AG10803 (cell line): ENCODE measurements at regions not wholly inside any gene's neighbourhood (a gene's known extent, or its start where the extent isn't known, plus 50 kb on each side); places are given as distances from the start of the nearest gene placed in this dataset.
"Not testable (repeated sequence)": the region's sequence is repeated elsewhere in the genome, so short reads cannot be mapped to it uniquely, and the experiment has no call there.

Experiments used
- DNase-seq: peaks from one replicate; pipeline ENCODE4 v3.0.0; 2010; ENCODE audit warnings: low read depth
- H3K4me3 ChIP-seq: 2 replicates; pipeline ENCODE4 v1.5.1; 2011; ENCODE audit warnings: mild to moderate bottlenecking, low read length, control low read depth
- TF ChIP-seq, protein P1 (sequence below): conservative IDR thresholded peaks from 2 replicates; pipeline ENCODE4 v1.5.1; 2011; ENCODE audit warnings: mild to moderate bottlenecking, low read length, control low read depth, inconsistent platforms

DNA sequence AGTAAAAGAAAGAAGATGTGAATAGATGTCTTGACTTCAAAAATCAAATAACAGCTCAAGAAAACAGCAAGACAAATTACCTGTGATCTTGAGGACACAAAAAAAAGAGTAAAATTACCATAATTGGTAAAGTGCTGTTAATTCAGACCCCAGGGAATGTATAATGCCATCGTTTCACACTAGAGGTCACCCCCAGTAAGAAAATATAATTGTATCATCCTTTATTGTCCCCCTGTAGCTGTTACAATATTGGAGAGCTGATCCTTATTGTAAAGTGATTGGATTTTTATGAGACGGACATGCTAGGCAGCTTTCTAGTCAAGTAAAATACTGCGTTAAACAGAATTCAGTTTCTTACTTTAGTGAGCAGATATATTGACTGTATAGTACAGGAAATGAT is 377.0 kb downstream of the TLE1 start:
- TF ChIP-seq, protein P1, sequence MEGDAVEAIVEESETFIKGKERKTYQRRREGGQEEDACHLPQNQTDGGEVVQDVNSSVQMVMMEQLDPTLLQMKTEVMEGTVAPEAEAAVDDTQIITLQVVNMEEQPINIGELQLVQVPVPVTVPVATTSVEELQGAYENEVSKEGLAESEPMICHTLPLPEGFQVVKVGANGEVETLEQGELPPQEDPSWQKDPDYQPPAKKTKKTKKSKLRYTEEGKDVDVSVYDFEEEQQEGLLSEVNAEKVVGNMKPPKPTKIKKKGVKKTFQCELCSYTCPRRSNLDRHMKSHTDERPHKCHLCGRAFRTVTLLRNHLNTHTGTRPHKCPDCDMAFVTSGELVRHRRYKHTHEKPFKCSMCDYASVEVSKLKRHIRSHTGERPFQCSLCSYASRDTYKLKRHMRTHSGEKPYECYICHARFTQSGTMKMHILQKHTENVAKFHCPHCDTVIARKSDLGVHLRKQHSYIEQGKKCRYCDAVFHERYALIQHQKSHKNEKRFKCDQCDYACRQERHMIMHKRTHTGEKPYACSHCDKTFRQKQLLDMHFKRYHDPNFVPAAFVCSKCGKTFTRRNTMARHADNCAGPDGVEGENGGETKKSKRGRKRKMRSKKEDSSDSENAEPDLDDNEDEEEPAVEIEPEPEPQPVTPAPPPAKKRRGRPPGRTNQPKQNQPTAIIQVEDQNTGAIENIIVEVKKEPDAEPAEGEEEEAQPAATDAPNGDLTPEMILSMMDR: peak; percentile 24; the same call in 1 of the 2 replicates
- H3K4me3 ChIP-seq: no peak overlapping the region
- no peak for DNase-seq

DNA sequence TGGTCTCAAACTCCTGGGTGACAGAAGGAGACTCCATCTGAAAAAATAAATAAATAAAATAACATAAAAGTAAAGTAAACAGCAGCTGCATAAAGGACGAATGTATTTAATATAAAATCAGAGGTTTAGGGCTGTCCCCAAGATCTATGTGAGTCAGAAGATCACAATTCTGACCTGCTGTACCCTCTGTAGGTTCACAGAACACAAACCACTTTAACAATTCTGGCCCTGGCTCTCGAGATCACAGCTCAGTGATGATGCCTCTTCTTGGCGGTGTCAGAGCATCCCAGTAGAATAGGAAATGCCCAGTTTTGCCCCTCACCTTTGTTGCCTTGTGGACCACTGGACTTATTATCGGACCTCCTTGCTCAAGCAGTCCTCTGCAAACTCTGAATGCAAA is 380.9 kb downstream of the TLE1 start:
- no peak overlapping the region for H3K4me3 ChIP-seq
- no peak for DNase-seq
- TF ChIP-seq, protein P1: no peak

DNA sequence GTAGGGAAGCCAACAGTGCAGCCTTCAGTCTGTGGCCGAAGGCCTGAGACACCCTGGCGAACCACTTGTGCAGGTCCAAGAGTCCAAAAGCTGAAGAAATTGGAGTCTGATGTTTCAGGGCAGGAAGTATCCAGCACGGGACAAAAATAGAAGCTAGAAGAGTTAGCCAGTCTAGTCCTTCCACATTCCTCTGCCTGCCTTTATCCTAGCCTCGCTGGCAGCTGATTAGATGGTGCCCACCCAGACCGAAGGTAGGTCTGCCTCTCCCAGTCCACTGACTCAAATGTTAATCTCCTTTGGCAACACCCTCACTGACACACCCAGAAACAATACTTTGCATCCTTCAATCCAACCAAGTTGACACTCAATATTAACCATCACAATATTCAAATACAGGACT is 381.6 kb downstream of the TLE1 start:
- not testable (repeated sequence) for DNase-seq, H3K4me3 ChIP-seq

DNA sequence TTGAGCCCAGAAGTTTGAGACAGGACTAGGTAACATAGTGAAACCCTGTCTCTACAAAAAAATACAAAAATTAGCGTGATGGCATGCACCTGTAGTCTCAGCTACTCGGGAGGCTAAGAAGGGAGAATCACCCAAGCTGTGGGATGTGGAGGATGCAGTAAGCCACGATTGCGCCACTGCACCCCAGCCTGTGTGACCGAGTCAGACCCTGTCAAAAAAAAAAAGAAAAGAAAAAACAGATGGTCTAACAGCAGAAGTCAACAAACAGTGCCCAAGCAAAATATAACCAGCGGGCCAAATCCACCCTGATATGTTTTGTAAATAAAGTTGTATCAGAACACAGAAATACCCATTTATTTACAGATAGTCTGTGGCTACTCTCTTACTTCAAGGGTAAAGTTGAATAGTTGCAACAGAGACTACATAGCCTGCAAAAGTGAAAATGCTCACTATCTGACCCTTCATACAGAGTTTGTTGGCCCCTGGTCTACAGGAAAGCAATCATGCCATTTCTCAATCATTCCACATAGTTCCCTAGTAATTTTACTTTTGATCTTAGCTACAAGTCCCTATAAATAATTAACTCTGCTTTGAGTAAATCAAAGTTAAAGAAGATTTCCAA is 383.7 kb downstream of the TLE1 start:
- H3K4me3 ChIP-seq: no peak overlapping the region
- TF ChIP-seq, protein P1: no peak
- DNase-seq: no peak

DNA sequence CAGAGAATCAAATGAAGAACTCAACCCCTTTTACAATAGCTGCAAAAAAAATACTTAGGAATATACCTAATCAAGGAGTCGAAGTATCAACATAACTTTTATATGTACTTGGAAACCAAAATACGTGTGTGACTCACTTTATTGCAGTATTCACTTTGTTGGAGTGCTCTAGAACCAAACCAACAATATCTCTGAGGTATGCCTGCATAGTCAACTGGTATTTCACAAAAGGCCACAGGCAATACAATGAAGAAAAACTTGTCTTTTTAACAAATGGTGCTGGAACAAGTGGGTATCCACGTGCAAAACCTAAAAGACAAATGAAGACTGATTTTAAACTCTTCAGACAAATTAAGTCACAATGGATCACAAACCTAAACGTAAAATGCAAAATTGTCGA is 385.7 kb downstream of the TLE1 start:
- no peak for DNase-seq
- no peak overlapping the region for H3K4me3 ChIP-seq
- TF ChIP-seq, protein P1: no peak

DNA sequence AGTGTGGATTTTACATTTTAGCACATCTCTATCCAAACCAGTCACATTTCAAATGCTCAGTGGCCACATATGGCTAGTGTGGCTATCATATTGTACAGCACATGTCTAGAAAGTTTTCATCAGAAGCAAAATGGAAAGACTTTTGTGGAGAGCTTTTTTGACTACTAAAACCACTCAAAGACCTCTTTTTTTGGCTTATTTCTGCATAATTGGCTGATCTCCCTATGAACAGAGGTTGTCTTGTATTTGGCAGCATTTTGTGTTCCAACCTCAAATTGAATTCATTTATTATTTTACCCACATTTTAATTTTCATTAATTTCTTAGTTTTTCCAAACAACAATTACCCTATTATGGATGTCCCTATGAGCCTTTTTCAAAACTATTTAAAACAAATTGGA is 395.7 kb downstream of the TLE1 start:
- no peak overlapping the region for H3K4me3 ChIP-seq
- TF ChIP-seq, protein P1: no peak
- no peak for DNase-seq

DNA sequence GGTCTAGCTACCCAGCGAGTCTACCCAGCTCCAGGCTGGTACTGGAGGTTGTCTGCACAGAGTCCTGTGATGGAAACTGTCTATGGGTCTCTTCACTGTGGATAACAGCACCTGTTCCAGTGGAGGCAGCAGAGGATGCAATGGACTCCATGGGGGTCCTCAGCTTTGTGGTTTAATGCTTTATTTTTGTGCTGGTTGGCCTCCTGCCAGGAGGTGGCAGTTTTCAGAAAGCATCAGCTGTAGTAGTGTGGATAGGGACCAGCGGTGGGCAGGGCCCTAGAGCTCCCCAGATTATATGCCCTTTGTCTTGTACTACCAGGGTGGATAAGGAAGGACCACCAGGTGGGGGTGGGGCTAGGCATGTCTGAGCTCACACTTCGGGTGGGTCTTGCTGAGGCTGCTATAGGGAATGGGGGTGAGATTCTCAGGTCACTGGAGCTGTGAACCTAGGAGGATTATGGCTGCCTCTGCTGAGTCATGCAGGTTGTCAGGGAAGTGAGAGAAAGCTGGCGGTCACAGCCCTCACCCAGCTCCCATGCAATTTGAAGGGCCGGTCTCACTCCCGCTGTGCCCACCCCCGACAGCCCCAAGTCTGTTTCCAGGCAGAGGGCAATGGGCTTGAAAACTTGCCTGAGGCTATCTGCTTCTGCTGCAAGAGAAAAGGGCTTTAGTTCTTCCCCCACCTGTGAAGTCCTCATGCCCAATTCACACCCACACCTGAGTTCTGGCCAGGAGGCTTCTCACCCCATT is 397.1 kb downstream of the TLE1 start:
- TF ChIP-seq, protein P1: no peak
- H3K4me3 ChIP-seq: no peak overlapping the region
- DNase-seq: no peak
